Activated CD4-positive, alpha-beta T cell treated with anti-CD3 and anti-CD28 coated beads, Interleukin-2, amount 10 ng/mL, durations not matched to agents 7 days and 5 days (primary cell): ENCODE measurements at regions not wholly inside any gene's neighbourhood (a gene's known extent, or its start where the extent isn't known, plus 50 kb on each side); places are given as distances from the start of the nearest gene placed in this dataset.

Experiments used
- CTCF ChIA-PET: fragments of 350-600 bp; sonication (Branson Sonifier 250); formaldehyde crosslinking; loops from one replicate; lab custom pipeline; 2021; ENCODE audit warnings: antibody characterized with exemption; lab: Charles Lee
- POLR2A ChIA-PET: fragments of 350-600 bp; sonication (Branson Sonifier 250); formaldehyde crosslinking; loops from one replicate; lab custom pipeline; 2021; ENCODE audit warnings: antibody characterized with exemption; lab: Charles Lee
- DNase-seq: peaks from one replicate; pipeline ENCODE4 v3.0.0-alpha.2; 2020
- H3K27ac Mint-ChIP-seq: one replicate; pipeline ENCODE4 v1.8.0; 2021; ENCODE audit warnings: mild to moderate bottlenecking, moderate library complexity, mixed read lengths
- H3K27me3 Mint-ChIP-seq: one replicate; pipeline ENCODE4 v1.8.0; 2021; ENCODE audit warnings: mixed read lengths
- H3K36me3 Mint-ChIP-seq: one replicate; pipeline ENCODE4 v1.8.0; 2021; ENCODE audit warnings: low read depth, mixed read lengths
- H3K4me1 Mint-ChIP-seq: one replicate; pipeline ENCODE4 v1.8.0; 2021; ENCODE audit warnings: mixed read lengths
- H3K4me3 Mint-ChIP-seq: one replicate; pipeline ENCODE4 v1.8.0; 2021; ENCODE audit warnings: mild to moderate bottlenecking, moderate library complexity, mixed read lengths
- H3K9me3 Mint-ChIP-seq: one replicate; pipeline ENCODE4 v1.8.0; 2021; ENCODE audit warnings: mixed read lengths

GRCh38 chrX:140389331-140389730, 115.5 kb downstream of the SOX3 start:
- Mint-ChIP-seq H3K4me3 (no peak overlapping the region), H3K27ac (no peak overlapping the region), H3K36me3 (no peaks in the 10 kb centered on the region), H3K4me1 (no peaks in the 10 kb centered on the region), H3K27me3 (no peaks in the 10 kb centered on the region), H3K9me3 (no peaks in the 10 kb centered on the region)
- ChIA-PET POLR2A (no interaction called here), CTCF (interaction anchor here (0.7 kb wide), 1 partner anchor 1866 kb away, joined by 3 read pairs; no protein-coding TSS in a partner anchor)
- no peak for DNase-seq

- Mint-ChIP-seq H3K4me3 (no peak overlapping the region), H3K4me1 (no peaks in the 10 kb centered on the region), H3K27me3 (no peaks in the 10 kb centered on the region), H3K36me3 (no peaks in the 10 kb centered on the region), H3K27ac (no peak overlapping the region), H3K9me3 (no peaks in the 10 kb centered on the region)
- ChIA-PET POLR2A (no interaction called here), CTCF (interaction anchor here (0.7 kb wide), 1 partner anchor 698 kb away, joined by 5 read pairs; no protein-coding TSS in a partner anchor)
- no peak for DNase-seq
Measured at GRCh38 chrX:140362861-140363260, 142.0 kb downstream of the SOX3 start.

GRCh38 chrX:140360924-140361323, 143.9 kb downstream of the SOX3 start:
- Mint-ChIP-seq H3K27me3 (no peaks in the 10 kb centered on the region), H3K27ac (no peak overlapping the region), H3K36me3 (no peaks in the 10 kb centered on the region), H3K4me3 (no peak overlapping the region), H3K4me1 (no peaks in the 10 kb centered on the region), H3K9me3 (no peaks in the 10 kb centered on the region)
- ChIA-PET POLR2A (no interaction called here), CTCF (interaction anchor here (0.6 kb wide), 1 partner anchor 1389 kb away, joined by 5 read pairs; no protein-coding TSS in a partner anchor)
- no peak for DNase-seq

GRCh38 chrX:140360284-140360683, 144.6 kb downstream of the SOX3 start:
- H3K27me3 Mint-ChIP-seq, result no peaks in the 10 kb centered on the region
- H3K36me3 Mint-ChIP-seq, result no peaks in the 10 kb centered on the region
- H3K27ac Mint-ChIP-seq, result no peak overlapping the region
- no peak overlapping the region for H3K4me3 Mint-ChIP-seq
- DNase-seq, result no peak
- no peaks in the 10 kb centered on the region for H3K4me1 Mint-ChIP-seq
- H3K9me3 Mint-ChIP-seq, result no peaks in the 10 kb centered on the region
- CTCF ChIA-PET, result no interaction called here
- POLR2A ChIA-PET, result no interaction called here

GRCh38 chrX:140355922-140356321, 148.9 kb downstream of the SOX3 start:
- Mint-ChIP-seq H3K4me1 (no peaks in the 10 kb centered on the region), H3K36me3 (no peaks in the 10 kb centered on the region), H3K27me3 (no peaks in the 10 kb centered on the region), H3K9me3 (no peaks in the 10 kb centered on the region), H3K4me3 (no peak overlapping the region), H3K27ac (no peak overlapping the region)
- no peak for DNase-seq
- ChIA-PET POLR2A (no interaction called here), CTCF (no interaction called here)

GRCh38 chrX:140355429-140355828, 149.4 kb downstream of the SOX3 start:
- Mint-ChIP-seq H3K27ac (no peak overlapping the region), H3K36me3 (no peaks in the 10 kb centered on the region), H3K4me1 (no peaks in the 10 kb centered on the region), H3K27me3 (no peaks in the 10 kb centered on the region), H3K9me3 (no peaks in the 10 kb centered on the region), H3K4me3 (no peak overlapping the region)
- ChIA-PET POLR2A (no interaction called here), CTCF (no interaction called here)
- DNase-seq, result no peak

GRCh38 chrX:140354431-140355120, 150.3 kb downstream of the SOX3 start:
- no peaks in the 10 kb centered on the region for H3K36me3 Mint-ChIP-seq
- H3K4me1 Mint-ChIP-seq, result no peaks in the 10 kb centered on the region
- H3K27ac Mint-ChIP-seq, result no peak overlapping the region
- no peak for DNase-seq
- POLR2A ChIA-PET, result no interaction called here
- H3K4me3 Mint-ChIP-seq, result no peak overlapping the region
- no peaks in the 10 kb centered on the region for H3K9me3 Mint-ChIP-seq
- no peaks in the 10 kb centered on the region for H3K27me3 Mint-ChIP-seq
- CTCF ChIA-PET, result no interaction called here

- Mint-ChIP-seq H3K27me3 (no peaks in the 10 kb centered on the region), H3K36me3 (no peaks in the 10 kb centered on the region), H3K4me1 (no peaks in the 10 kb centered on the region), H3K9me3 (no peaks in the 10 kb centered on the region), H3K27ac (no peak overlapping the region), H3K4me3 (no peak overlapping the region)
- POLR2A ChIA-PET, result no interaction called here
- DNase-seq, result no peak
- CTCF ChIA-PET, result no interaction called here
Measured at GRCh38 chrX:140346729-140347128, 158.1 kb downstream of the SOX3 start.

GRCh38 chrX:140343226-140343868, 161.5 kb downstream of the SOX3 start:
- no peak for DNase-seq
- POLR2A ChIA-PET, result no interaction called here
- Mint-ChIP-seq H3K27me3 (no peaks in the 10 kb centered on the region), H3K36me3 (no peaks in the 10 kb centered on the region), H3K9me3 (no peaks in the 10 kb centered on the region), H3K27ac (no peak overlapping the region), H3K4me1 (no peaks in the 10 kb centered on the region), H3K4me3 (no peak overlapping the region)
- CTCF ChIA-PET, result no interaction called here

- H3K9me3 Mint-ChIP-seq, result no peaks in the 10 kb centered on the region
- H3K27me3 Mint-ChIP-seq, result no peaks in the 10 kb centered on the region
- no peak overlapping the region for H3K4me3 Mint-ChIP-seq
- no peak for DNase-seq
- H3K4me1 Mint-ChIP-seq, result no peaks in the 10 kb centered on the region
- ChIA-PET CTCF (no interaction called here), POLR2A (no interaction called here)
- H3K27ac Mint-ChIP-seq, result no peak overlapping the region
- H3K36me3 Mint-ChIP-seq, result no peaks in the 10 kb centered on the region
Measured at GRCh38 chrX:140342410-140342809, 162.5 kb downstream of the SOX3 start.

GRCh38 chrX:140337263-140337662, 167.6 kb downstream of the SOX3 start:
- CTCF ChIA-PET, result no interaction called here
- Mint-ChIP-seq H3K27me3 (no peaks in the 10 kb centered on the region), H3K36me3 (no peaks in the 10 kb centered on the region), H3K9me3 (peaks cover 2% of the 10 kb centered on the region), H3K27ac (no peak overlapping the region), H3K4me1 (no peaks in the 10 kb centered on the region), H3K4me3 (no peak overlapping the region)
- DNase-seq, result no peak
- POLR2A ChIA-PET, result no interaction called here

- ChIA-PET POLR2A (no interaction called here), CTCF (no interaction called here)
- H3K9me3 Mint-ChIP-seq, result peaks cover 4% of the 10 kb centered on the region
- no peak overlapping the region for H3K4me3 Mint-ChIP-seq
- no peak for DNase-seq
- H3K36me3 Mint-ChIP-seq, result no peaks in the 10 kb centered on the region
- H3K27ac Mint-ChIP-seq, result no peak overlapping the region
- H3K27me3 Mint-ChIP-seq, result no peaks in the 10 kb centered on the region
- H3K4me1 Mint-ChIP-seq, result no peaks in the 10 kb centered on the region
Measured at GRCh38 chrX:140318296-140318695, 186.6 kb downstream of the SOX3 start.

- Mint-ChIP-seq H3K9me3 (peaks cover 4% of the 10 kb centered on the region), H3K4me1 (no peaks in the 10 kb centered on the region), H3K36me3 (no peaks in the 10 kb centered on the region), H3K27me3 (no peaks in the 10 kb centered on the region), H3K27ac (no peak overlapping the region), H3K4me3 (no peak overlapping the region)
- DNase-seq, result no peak
- CTCF ChIA-PET, result no interaction called here
- POLR2A ChIA-PET, result no interaction called here
Measured at GRCh38 chrX:140317462-140317861, 187.4 kb downstream of the SOX3 start.
